ENCODE measurements at regions not wholly inside any gene's neighbourhood (a gene's known extent, or its start where the extent isn't known, plus 50 kb on each side); places are given as distances from the start of the nearest gene placed in this dataset.
"Not testable (repeated sequence)": the region's sequence is repeated elsewhere in the genome, so short reads cannot be mapped to it uniquely, and the experiment has no call there.

DNA sequence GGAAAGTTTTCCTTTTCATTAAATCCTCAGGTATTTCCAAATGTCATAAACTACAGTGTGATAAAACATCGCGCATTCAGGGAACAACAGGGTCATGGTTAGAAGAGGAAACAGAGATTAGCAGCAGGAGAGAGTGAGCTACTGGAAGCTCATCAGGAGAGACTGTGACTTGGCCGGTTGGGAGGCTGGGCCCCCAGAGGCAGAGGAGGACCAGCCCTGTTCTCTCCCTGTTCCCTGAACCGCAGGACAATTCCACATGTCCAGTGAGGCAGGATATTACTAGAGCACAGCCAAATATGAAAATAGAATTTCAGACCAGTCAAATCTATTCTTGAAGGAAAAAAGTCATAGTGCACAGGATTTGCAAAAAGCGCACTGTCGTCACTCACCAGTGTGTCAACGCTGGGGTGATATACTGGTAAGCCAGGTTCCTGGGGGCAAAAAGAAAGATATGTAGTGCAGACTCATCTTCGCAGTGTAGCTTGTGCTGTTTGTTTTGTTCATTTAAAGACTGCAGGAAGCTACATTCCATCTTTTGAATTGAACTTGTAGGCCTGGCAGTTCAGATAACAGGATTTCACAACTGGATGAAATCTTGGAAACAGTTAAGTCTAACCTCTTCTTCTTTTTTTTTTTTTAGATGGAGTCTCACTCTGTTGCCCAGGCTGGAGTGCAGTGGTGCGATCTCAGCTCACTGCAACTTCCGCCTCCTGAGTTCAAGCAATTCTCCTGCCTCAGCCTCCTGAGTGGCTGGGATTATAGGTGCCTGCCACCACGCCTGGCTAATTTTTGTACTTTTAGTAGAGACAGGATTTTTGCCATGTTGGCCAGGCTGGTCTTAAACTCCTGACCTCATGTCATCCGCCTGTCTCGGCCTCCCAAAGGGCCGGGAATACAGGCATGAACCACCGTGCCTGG is 162.6 kb upstream of the PABPC3 start:
- not testable (repeated sequence) for TF ChIP-seq POLR2AphosphoS5 (IDR thresholded peaks at IDR 0.05; ENCODE audit: low read depth, low read length); POLR2A (IDR thresholded peaks at IDR 0.05; ENCODE audit: low read depth, low read length); TAF1 (IDR thresholded peaks at IDR 0.05; ENCODE audit: borderline replicate concordance, low read depth, low read length)

Measured in GM12892 (cell line).